Duodenal mucosa (tissue), 2 donors: ENCODE measurements at regions not wholly inside any gene's neighbourhood (a gene's known extent, or its start where the extent isn't known, plus 50 kb on each side); places are given as distances from the start of the nearest gene placed in this dataset.

Experiments
- H3K27ac ChIP-seq: one replicate; pipeline ENCODE4 v1.7.0; 2013; ENCODE audit warnings: low read depth, low read length
- H3K27me3 ChIP-seq, 2 donors: one replicate each; pipeline ENCODE4 v1.7.0; 2013; ENCODE audit warnings: low read length in 2 of 2, control low read depth in 1 of 2; ENCODE audit not compliant: insufficient read depth in 2 of 2, control insufficient read depth in 1 of 2
- H3K36me3 ChIP-seq, 2 donors: one replicate each; pipeline ENCODE4 v1.7.0; 2013; ENCODE audit warnings: low read length in 2 of 2, control low read depth in 1 of 2; ENCODE audit not compliant: insufficient read depth in 2 of 2, control insufficient read depth in 1 of 2
- H3K4me1 ChIP-seq, 2 donors: one replicate each; pipeline ENCODE4 v1.7.0; 2013; ENCODE audit warnings: low read length in 2 of 2, control low read depth in 1 of 2; ENCODE audit not compliant: insufficient read depth in 2 of 2, control insufficient read depth in 1 of 2
- H3K4me3 ChIP-seq, 2 donors: one replicate each; pipeline ENCODE4 v1.7.0; 2013; ENCODE audit warnings: low read length in 2 of 2, low read depth in 1 of 2
- H3K9ac ChIP-seq, 2 donors: one replicate each; pipeline ENCODE4 v1.7.0; 2013; ENCODE audit warnings: low read length in 2 of 2, low read depth in 1 of 2
- H3K9me3 ChIP-seq, 2 donors: one replicate each; pipeline ENCODE4 v1.7.0; 2013; ENCODE audit warnings: low read length in 2 of 2, control low read depth in 1 of 2; ENCODE audit not compliant: control insufficient read depth in 1 of 2

GRCh38 chr18:67250776-67251424 is 265.6 kb downstream of the DSEL start:
- Histone ChIP-seq H3K4me3 (no peak overlapping the region), H3K36me3 (no peaks in the 10 kb centered on the region), H3K4me1 (no peaks in the 10 kb centered on the region), H3K9me3 (no peaks in the 10 kb centered on the region), H3K9ac (no peak overlapping the region), H3K27me3 (no peaks in the 10 kb centered on the region), H3K27ac (no peak overlapping the region)

DNA sequence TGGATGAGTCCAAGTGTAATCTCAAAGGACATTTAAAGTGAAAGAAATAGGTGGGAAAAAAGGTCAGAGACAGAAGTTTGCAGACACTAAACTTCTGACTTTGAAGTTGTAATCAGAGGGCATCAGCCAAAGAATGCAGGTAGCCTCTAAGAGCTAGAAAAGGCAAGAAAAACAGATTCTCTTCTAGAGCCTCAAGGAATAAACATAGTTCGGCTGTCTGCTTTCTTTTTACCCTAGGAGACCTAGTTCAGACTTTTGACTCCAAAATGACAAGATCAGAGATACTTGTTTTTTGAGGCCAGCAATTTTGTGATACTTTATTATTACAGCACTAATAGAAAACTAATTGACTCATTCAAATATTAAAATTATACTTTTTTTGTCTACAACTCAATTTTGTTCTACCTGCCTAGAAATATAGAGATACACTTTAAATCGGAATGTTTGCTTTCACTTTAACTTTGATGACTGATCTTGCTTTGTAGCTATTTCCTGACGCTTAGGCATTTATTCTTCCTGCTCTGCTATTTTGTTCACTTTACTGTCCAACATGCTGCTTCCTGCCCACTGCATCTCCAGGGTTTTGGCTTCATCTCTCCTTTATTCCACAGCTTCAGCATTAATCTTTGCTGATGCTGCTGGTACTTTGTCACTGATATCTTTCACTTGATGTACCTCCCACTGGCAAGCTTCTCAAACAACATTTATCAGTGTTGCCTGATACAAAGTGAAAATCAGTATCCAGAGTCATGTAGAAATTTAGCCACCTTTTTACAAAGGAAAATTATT is 272.5 kb downstream of the DSEL start:
- H3K27me3 ChIP-seq: no peaks in the 10 kb centered on the region
- H3K9ac ChIP-seq: no peak overlapping the region
- no peaks in the 10 kb centered on the region for H3K9me3 ChIP-seq
- H3K36me3 ChIP-seq: no peaks in the 10 kb centered on the region
- no peak overlapping the region for H3K27ac ChIP-seq
- H3K4me3 ChIP-seq: peak overlapping the region; percentile 23 to 42
- no peaks in the 10 kb centered on the region for H3K4me1 ChIP-seq

GRCh38 chr18:67242001-67242400 is 274.5 kb downstream of the DSEL start:
- no peaks in the 10 kb centered on the region for H3K27me3 ChIP-seq
- H3K4me1 ChIP-seq: no peaks in the 10 kb centered on the region
- no peak overlapping the region for H3K27ac ChIP-seq
- no peaks in the 10 kb centered on the region for H3K9me3 ChIP-seq
- H3K4me3 ChIP-seq: no peak overlapping the region
- no peaks in the 10 kb centered on the region for H3K36me3 ChIP-seq
- H3K9ac ChIP-seq: no peak overlapping the region

DNA sequence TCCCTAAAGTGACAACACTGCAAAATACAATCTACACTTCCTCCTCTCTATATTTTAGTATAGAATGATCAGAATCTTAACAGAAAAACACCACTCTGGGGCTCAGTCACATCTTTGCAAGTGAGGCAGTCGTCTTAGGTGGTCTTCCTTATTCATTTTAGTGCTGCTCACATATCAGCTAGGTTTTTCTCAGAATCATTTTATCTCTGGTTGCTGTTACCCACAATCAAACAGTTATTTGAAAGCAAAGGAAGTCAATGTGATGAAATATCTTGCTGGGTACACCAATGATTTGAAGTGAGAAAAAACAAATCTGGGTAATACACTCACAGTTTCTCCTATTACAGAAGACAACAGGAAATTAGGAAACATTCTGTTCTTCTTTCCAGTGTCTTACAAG is 275.2 kb downstream of the DSEL start:
- no peak overlapping the region for H3K27ac ChIP-seq
- H3K9ac ChIP-seq: no peak overlapping the region
- no peaks in the 10 kb centered on the region for H3K27me3 ChIP-seq
- no peaks in the 10 kb centered on the region for H3K36me3 ChIP-seq
- H3K4me1 ChIP-seq: no peaks in the 10 kb centered on the region
- no peak overlapping the region for H3K4me3 ChIP-seq
- no peaks in the 10 kb centered on the region for H3K9me3 ChIP-seq

- H3K27ac ChIP-seq: no peak overlapping the region
- no peaks in the 10 kb centered on the region for H3K4me1 ChIP-seq
- H3K36me3 ChIP-seq: no peaks in the 10 kb centered on the region
- H3K4me3 ChIP-seq: no peak overlapping the region
- no peak overlapping the region for H3K9ac ChIP-seq
- no peaks in the 10 kb centered on the region for H3K27me3 ChIP-seq
- H3K9me3 ChIP-seq: no peaks in the 10 kb centered on the region
Measured at GRCh38 chr18:67239826-67240225, 276.7 kb downstream of the DSEL start.

GRCh38 chr18:67232991-67233390 is 283.5 kb downstream of the DSEL start:
- no peak overlapping the region for H3K9ac ChIP-seq
- no peaks in the 10 kb centered on the region for H3K36me3 ChIP-seq
- H3K9me3 ChIP-seq: no peaks in the 10 kb centered on the region
- H3K27me3 ChIP-seq: no peaks in the 10 kb centered on the region
- no peak overlapping the region for H3K27ac ChIP-seq
- no peak overlapping the region for H3K4me3 ChIP-seq
- no peaks in the 10 kb centered on the region for H3K4me1 ChIP-seq

GRCh38 chr18:67232406-67232805 is 284.1 kb downstream of the DSEL start:
- no peak overlapping the region for H3K27ac ChIP-seq
- no peaks in the 10 kb centered on the region for H3K9me3 ChIP-seq
- no peaks in the 10 kb centered on the region for H3K36me3 ChIP-seq
- no peak overlapping the region for H3K4me3 ChIP-seq
- no peaks in the 10 kb centered on the region for H3K4me1 ChIP-seq
- H3K9ac ChIP-seq: no peak overlapping the region
- no peaks in the 10 kb centered on the region for H3K27me3 ChIP-seq

- H3K4me3 ChIP-seq: no peak overlapping the region
- H3K27me3 ChIP-seq: no peaks in the 10 kb centered on the region
- no peaks in the 10 kb centered on the region for H3K36me3 ChIP-seq
- no peak overlapping the region for H3K27ac ChIP-seq
- no peaks in the 10 kb centered on the region for H3K9me3 ChIP-seq
- H3K4me1 ChIP-seq: no peaks in the 10 kb centered on the region
- no peak overlapping the region for H3K9ac ChIP-seq
Measured at GRCh38 chr18:67222887-67223286, 293.6 kb downstream of the DSEL start.

DNA sequence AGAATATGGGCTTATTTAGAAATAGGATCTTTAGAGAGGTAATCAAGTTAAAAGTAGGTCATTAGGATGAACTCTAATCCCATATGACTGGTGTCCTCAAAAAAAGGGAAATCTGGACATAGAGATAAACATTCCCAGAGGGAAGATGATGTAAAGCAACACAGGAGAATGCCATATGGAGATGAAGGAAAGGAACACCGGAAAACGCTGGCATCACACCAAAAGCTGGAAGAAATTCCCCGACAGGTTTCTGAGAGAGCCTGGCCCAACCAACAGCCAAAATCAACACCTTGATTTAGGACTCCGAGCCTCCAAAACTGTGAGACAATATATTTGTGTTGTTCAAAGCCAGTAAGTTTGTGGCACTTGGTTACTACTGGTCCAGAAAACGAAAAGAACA is 296.7 kb downstream of the DSEL start:
- no peak overlapping the region for H3K27ac ChIP-seq
- H3K27me3 ChIP-seq: no peaks in the 10 kb centered on the region
- H3K4me1 ChIP-seq: no peaks in the 10 kb centered on the region
- no peaks in the 10 kb centered on the region for H3K9me3 ChIP-seq
- no peak overlapping the region for H3K4me3 ChIP-seq
- H3K36me3 ChIP-seq: no peaks in the 10 kb centered on the region
- no peak overlapping the region for H3K9ac ChIP-seq

DNA sequence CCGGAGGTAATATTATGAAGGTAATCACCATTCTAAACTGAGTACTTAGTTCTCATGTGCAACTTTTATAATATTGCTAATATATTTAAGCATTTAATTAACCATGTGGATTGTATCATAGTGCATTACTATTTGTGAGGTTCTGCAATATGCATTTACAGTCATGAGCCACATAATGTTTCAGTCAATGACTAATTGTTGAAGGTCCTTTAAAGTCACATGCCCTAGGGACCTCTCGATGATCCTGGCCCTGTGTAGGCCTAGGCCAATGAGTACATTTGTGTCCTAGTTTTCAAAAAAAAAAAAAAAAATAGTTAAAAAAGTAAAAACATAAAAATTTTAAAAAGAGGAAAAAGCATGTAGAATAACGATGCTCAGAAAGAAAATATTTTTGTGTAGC is 298.0 kb downstream of the DSEL start:
- Histone ChIP-seq H3K27ac (no peak overlapping the region), H3K36me3 (no peaks in the 10 kb centered on the region), H3K9ac (no peak overlapping the region), H3K4me3 (no peak overlapping the region), H3K27me3 (no peaks in the 10 kb centered on the region), H3K9me3 (no peaks in the 10 kb centered on the region), H3K4me1 (no peaks in the 10 kb centered on the region)
